Loucy (cell line): ENCODE measurements at regions not wholly inside any gene's neighbourhood (a gene's known extent, or its start where the extent isn't known, plus 50 kb on each side); places are given as distances from the start of the nearest gene placed in this dataset.

Source experiments
- EZH2phosphoT487 ChIP-seq: fragments of 200-600 bp; IDR thresholded peaks from 2 replicates; pipeline ENCODE4 v1.6.1; 2018; ENCODE audit warnings: antibody characterized with exemption, mild to moderate bottlenecking, moderate library complexity, borderline replicate concordance
- TF ChIP-seq, protein P1 (sequence below): fragments of 200-600 bp; sonication (generic); conservative IDR thresholded peaks from 2 replicates; pipeline ENCODE4 v1.5.1; 2014; ENCODE audit warnings: mild to moderate bottlenecking, antibody characterized with exemption, low read length

DNA sequence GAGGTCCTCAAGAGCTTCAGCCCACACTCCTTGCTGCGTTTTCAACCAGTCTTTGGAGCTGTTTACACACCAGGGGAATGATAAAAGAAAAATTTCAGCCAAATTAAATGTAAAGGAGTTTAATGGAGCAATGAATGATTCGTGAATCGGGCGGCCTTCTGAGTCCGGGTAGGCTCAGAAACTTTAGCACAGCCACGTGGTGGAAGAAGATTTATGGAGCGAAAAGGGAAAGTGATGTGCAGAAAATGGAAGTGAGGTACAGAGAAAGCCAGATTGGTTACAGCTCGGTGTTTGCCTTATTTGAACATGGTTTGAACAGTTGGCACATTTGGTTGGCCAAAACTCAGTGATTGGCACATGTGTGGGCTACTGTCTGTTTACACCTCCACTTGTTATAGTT is 305.4 kb downstream of the MAF start:
- TF ChIP-seq, protein P1, sequence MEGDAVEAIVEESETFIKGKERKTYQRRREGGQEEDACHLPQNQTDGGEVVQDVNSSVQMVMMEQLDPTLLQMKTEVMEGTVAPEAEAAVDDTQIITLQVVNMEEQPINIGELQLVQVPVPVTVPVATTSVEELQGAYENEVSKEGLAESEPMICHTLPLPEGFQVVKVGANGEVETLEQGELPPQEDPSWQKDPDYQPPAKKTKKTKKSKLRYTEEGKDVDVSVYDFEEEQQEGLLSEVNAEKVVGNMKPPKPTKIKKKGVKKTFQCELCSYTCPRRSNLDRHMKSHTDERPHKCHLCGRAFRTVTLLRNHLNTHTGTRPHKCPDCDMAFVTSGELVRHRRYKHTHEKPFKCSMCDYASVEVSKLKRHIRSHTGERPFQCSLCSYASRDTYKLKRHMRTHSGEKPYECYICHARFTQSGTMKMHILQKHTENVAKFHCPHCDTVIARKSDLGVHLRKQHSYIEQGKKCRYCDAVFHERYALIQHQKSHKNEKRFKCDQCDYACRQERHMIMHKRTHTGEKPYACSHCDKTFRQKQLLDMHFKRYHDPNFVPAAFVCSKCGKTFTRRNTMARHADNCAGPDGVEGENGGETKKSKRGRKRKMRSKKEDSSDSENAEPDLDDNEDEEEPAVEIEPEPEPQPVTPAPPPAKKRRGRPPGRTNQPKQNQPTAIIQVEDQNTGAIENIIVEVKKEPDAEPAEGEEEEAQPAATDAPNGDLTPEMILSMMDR, result no peak
- no peak for TF ChIP-seq EZH2phosphoT487
